ENCODE measurements at regions not wholly inside any gene's neighbourhood (a gene's known extent, or its start where the extent isn't known, plus 50 kb on each side); places are given as distances from the start of the nearest gene placed in this dataset.

DNA sequence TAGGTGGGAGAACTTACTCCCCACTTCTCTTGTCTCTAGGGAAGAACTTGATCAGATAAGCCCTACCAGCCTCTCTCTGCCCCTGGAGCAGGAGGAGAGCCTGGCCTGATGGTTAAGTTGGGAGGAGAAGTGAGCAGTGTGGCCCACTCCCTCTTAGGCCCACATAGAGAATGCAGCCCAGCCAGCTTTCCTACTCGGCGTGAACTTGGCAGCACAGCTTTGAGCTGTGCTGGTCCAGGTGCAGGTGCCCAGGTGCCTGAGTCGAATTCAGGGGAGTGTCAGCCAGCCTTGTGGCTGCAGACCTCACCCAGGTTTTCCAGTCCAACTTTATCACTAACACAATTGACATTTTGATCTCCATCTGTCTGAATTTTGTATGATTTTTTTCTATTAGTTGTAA, 77.6 kb upstream of the PAQR3 start:
- H2AFZ ChIP-seq (ENCODE audit: low read length): no peak overlapping the region
- H3K9me3 ChIP-seq (ENCODE audit: low read length): no peaks in the 10 kb centered on the region
- DNase-seq (no peak), ATAC-seq (no peak)
- H3K9me2 ChIP-seq (replicated peaks; ENCODE audit: low read length): no peaks in the 10 kb centered on the region
- no peaks in the 10 kb centered on the region for H3F3A ChIP-seq (ENCODE audit: low read length, unreplicated experiment)
- BruUV-seq (replicated peaks): no TSS peak
- H3K79me2 ChIP-seq (ENCODE audit: low read length): no peaks in the 10 kb centered on the region
- ChIA-PET CTCF (no interaction called here), POLR2A (ENCODE audit: unreplicated experiment) (no interaction called here)
- no peaks in the 10 kb centered on the region for H3K36me3 ChIP-seq (ENCODE audit: low read depth, low read length)
- no peaks in the 10 kb centered on the region for H4K20me1 ChIP-seq (ENCODE audit: low read length)
- no peak overlapping the region for H3K27ac ChIP-seq (ENCODE audit: low read length)
- TF ChIP-seq EZH2 (IDR thresholded peaks at IDR 0.05; ENCODE audit: low read length, unreplicated experiment): no peak
- no peak for TF ChIP-seq EZH2phosphoT487 (IDR thresholded peaks at IDR 0.05; ENCODE audit: borderline replicate concordance, low read length)
- TF ChIP-seq CTCF (conservative IDR thresholded peaks at IDR 0.05; ENCODE audit: low read depth, low read length): no peak
- no peak overlapping the region for H3K4me3 ChIP-seq (ENCODE audit: low read length)
- intact Hi-C loops (cut with micrococcal nuclease): no loop called here
- peaks cover 10% of the 10 kb centered on the region for H3K4me1 ChIP-seq (ENCODE audit: insufficient read depth, low read length)
- H3K9ac ChIP-seq (ENCODE audit: low read length): no peak overlapping the region
- H3K4me2 ChIP-seq (ENCODE audit: low read length): no peak overlapping the region
- H3K27me3 ChIP-seq (ENCODE audit: low read length): no peaks in the 10 kb centered on the region

DNA sequence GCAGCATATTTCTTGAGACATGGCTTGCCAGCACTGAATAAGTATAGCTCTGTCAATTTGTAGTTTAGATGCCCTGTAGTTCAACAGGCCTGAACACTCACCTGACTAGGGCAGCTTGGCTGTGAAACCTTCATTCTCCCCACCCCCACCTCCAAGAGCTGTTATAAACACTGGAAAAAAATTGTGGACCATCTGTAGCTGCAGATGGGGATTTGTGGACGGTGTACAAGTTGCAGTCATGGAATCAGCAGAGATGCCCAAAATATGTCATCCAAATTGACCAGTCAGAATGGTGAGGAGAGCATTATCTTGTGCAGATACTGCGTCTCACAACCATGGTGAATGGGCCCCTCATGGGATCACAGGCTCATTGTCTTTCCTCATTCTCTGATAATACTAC, 76.2 kb upstream of the PAQR3 start:
- Histone ChIP-seq H3K36me3 (ENCODE audit: low read depth, low read length) (no peaks in the 10 kb centered on the region), H3K9ac (ENCODE audit: low read length) (no peak overlapping the region), H3K79me2 (ENCODE audit: low read length) (no peaks in the 10 kb centered on the region), H3K27ac (ENCODE audit: low read length) (no peak overlapping the region), H3K9me3 (ENCODE audit: low read length) (no peaks in the 10 kb centered on the region), H3K4me3 (ENCODE audit: low read length) (no peak overlapping the region), H3K4me2 (ENCODE audit: low read length) (no peak overlapping the region), H2AFZ (ENCODE audit: low read length) (no peak overlapping the region), H3K9me2 (replicated peaks; ENCODE audit: low read length) (no peaks in the 10 kb centered on the region), H3F3A (ENCODE audit: low read length, unreplicated experiment) (no peaks in the 10 kb centered on the region), H3K4me1 (ENCODE audit: insufficient read depth, low read length) (no peaks in the 10 kb centered on the region), H3K27me3 (ENCODE audit: low read length) (no peaks in the 10 kb centered on the region), H4K20me1 (ENCODE audit: low read length) (no peaks in the 10 kb centered on the region)
- BruUV-seq (replicated peaks): no TSS peak
- POLR2A ChIA-PET (ENCODE audit: unreplicated experiment): no interaction called here
- no peak for ATAC-seq
- intact Hi-C loops (cut with micrococcal nuclease): no loop called here
- TF ChIP-seq CTCF (conservative IDR thresholded peaks at IDR 0.05; ENCODE audit: low read depth, low read length): no peak
- TF ChIP-seq EZH2 (IDR thresholded peaks at IDR 0.05; ENCODE audit: low read length, unreplicated experiment): no peak
- no peak for TF ChIP-seq EZH2phosphoT487 (IDR thresholded peaks at IDR 0.05; ENCODE audit: borderline replicate concordance, low read length)
- DNase-seq: no peak
- CTCF ChIA-PET: no interaction called here

- Histone ChIP-seq H3K4me3 (ENCODE audit: low read length) (no peak overlapping the region), H2AFZ (ENCODE audit: low read length) (no peak overlapping the region), H3K4me1 (ENCODE audit: insufficient read depth, low read length) (no peaks in the 10 kb centered on the region), H3K9ac (ENCODE audit: low read length) (no peak overlapping the region), H3K9me3 (ENCODE audit: low read length) (no peaks in the 10 kb centered on the region), H3K4me2 (ENCODE audit: low read length) (no peak overlapping the region), H3K79me2 (ENCODE audit: low read length) (no peaks in the 10 kb centered on the region), H3K27me3 (ENCODE audit: low read length) (no peaks in the 10 kb centered on the region), H3K9me2 (replicated peaks; ENCODE audit: low read length) (no peaks in the 10 kb centered on the region), H3K27ac (ENCODE audit: low read length) (no peak overlapping the region), H3F3A (ENCODE audit: low read length, unreplicated experiment) (no peaks in the 10 kb centered on the region), H4K20me1 (ENCODE audit: low read length) (no peaks in the 10 kb centered on the region), H3K36me3 (ENCODE audit: low read depth, low read length) (no peaks in the 10 kb centered on the region)
- intact Hi-C loops (cut with micrococcal nuclease): no loop called here
- DNase-seq (no peak), ATAC-seq (no peak)
- TF ChIP-seq EZH2 (IDR thresholded peaks at IDR 0.05; ENCODE audit: low read length, unreplicated experiment) (no peak), EZH2phosphoT487 (IDR thresholded peaks at IDR 0.05; ENCODE audit: borderline replicate concordance, low read length) (no peak), CTCF (conservative IDR thresholded peaks at IDR 0.05; ENCODE audit: low read depth, low read length) (no peak)
- no TSS peak for BruUV-seq (replicated peaks)
- ChIA-PET CTCF (interaction anchor here (0.5 kb wide), 1 partner anchor 1169 kb away, joined by 3 read pairs; no protein-coding TSS in a partner anchor), POLR2A (ENCODE audit: unreplicated experiment) (no interaction called here)
Observed at GRCh38 chr4:79014230-79014629, 75.0 kb upstream of the PAQR3 start.

Measured in PC-3 (cell line).